HG03280 (cell line): ENCODE measurements at regions not wholly inside any gene's neighbourhood (a gene's known extent, or its start where the extent isn't known, plus 50 kb on each side); places are given as distances from the start of the nearest gene placed in this dataset.
"Not testable (repeated sequence)": the region's sequence is repeated elsewhere in the genome, so short reads cannot be mapped to it uniquely, and the experiment has no call there.

Experiments
- ATAC-seq: cut with Tn5 transposase; IDR thresholded peaks from one replicate; pipeline ENCODE4 v1.9.1; 2021; ENCODE audit warnings: mild to moderate bottlenecking, moderate library complexity; ENCODE audit not compliant: unreplicated experiment

DNA sequence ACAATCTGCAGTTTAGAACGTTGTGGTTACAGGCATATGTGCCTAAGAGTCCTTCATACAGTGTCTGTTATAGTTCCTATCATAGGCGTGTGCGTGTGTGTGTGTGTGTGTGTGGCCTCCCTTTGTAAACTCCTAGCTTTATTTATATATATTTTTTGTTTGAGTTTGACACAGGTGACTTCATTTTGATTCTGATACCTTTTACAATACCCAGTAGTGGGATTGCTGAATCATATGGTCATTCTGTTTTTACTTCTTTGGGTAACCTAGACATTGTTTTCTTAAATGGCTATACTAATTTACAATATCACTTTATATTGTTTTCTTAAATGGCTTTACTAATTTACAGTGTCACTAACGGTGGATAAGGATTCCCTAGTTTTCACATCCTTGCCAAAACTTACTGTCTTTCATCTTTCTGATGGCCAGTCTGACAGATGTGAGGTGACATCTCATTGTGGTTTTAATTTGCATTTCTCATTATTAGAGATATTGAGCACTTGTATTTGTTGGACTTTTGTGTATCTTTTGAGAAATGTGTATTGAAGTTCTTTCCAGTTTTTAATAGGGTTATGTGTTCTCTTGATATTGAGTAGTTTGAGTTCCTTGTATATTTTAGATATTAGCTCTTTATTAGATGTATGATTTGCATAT, 211.1 kb upstream of the NUDT6 start:
- peak; percentile 71 for ATAC-seq

DNA sequence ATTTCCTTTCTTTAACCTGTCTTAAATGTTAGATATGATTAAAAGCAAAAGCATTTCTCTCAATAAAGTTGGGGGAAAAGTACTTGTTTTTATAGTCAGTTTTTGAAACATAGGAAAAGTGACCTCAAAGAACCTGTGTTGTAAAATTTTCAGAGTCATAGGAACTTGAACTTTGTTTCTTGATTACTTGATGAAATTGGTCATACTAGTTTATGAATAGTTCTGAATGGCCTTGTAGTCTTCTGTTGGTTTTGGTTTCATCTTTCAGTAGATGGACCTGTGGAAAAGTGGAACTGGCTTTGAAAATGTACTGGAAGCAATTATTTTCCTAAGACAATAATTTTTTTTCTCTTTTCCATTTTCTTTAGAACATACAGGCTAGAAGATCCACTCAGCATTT, 222.2 kb upstream of the NUDT6 start:
- no peak for ATAC-seq

- no peak for ATAC-seq
Observed at GRCh38 chr4:123158576-123158975, 236.2 kb upstream of the NUDT6 start.

DNA sequence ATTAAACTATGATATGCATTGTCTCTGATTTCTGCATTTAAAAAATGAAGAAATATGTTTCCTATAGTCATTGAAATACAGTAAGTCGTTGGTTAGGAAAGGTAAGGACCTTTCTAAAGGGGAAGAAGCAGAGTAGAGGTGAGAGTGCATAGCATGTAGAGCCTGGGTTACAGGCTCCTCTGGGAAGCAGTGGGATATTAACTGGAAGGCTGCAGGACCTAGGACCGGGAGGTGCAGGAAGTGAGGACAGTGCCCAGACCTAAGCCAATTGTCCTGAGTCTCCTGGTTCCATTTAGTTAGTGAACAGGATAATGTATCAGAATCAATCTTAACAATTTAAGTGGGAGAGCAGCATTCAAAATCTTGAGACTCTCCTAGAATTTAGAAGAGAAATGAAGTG, 237.1 kb upstream of the NUDT6 start:
- ATAC-seq = no peak

DNA sequence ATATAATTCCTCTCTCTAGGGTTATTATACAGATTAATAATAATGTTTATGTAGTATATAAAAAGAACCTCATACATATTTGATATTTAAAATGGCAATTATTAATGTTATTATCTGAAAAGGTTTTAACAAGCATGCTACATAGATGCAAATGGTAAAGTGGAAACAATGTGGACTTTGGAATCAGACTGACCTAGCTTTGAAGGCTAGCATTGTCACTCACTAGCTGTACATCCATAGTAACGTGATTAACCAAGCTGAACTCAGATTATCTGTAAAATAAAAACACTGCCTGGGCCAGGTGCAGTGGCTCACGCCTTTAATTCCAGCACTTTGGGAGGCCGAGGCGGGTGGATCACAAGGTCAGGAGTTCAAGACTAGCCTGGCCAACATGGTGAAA, 233.7 kb upstream of the SPRY1 start:
- no peak for ATAC-seq

DNA sequence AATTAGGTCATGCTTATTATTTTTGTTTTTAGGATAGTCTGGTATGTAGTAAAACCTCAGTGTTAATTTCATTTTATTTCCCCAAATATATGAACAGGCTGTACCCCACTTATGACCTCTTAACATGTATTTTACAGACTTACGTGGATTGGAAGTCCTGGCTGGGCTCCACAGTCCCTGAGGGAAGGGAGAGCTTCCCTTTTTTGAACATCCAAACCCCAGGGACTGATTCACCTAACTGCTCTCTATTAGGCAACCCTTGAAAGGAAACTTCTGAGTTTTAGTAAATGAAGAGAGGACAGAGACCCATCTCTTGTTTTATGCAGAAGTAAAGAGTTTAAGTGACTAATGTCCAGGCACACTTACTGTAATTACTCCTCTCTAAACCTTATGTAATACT, 233.1 kb upstream of the SPRY1 start:
- no peak for ATAC-seq

DNA sequence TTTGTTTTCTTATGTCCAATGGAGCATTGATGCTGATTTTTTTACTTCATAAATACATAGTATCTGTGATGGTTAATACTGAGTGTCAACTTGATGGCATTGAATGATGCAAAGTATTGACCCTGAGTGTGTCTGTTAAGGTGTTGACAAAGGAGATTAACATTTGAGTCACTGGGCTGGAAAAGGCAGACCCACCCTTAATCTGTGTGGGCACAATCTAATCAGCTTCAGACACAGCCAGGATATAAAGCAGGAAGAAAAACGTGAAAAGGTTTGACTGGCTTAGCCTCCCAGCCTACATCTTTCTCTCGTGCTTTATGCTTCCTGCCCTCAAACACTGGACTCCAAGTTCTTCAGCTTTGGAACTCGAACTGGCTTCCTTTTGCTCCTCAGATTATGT, 230.6 kb upstream of the SPRY1 start:
- no peak for ATAC-seq

DNA sequence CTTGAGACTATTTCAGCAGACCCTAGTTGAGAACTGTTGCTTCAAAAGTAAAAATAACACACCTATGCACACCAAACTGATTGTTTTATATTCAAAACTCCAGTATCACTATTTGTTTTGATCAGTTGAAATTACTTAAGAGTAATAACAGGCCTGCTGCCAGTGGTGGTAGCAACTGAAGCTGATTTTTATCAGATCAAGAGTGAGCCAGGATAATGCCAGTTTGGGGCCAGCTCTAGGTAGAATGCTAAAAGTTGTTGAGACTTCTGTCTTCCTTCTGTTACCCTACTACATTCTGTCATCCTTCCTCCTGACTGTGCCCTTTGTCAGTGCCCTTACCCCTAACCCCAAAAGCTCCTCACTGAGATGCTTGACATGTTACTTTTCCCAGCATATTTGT, 228.7 kb upstream of the SPRY1 start:
- no peak for ATAC-seq

DNA sequence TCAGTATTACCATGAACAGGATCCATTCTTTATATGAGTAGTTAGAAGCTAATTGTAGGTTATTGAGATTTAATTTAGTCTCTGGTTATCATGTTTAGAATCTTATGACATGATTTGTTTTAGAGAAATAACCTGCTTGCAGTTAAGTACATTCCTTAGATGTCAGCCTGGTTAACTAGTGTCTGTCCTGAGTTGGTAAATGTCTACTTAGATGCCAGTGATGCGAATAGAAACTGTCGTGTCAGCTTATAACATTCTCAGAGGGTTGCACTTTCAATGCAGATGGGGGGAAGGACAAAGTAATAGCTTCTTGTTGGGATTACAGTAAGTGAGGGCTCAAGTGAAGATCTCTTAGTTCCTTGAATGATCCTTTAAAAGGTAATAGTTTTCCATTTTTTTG, 227.8 kb upstream of the SPRY1 start:
- no peak for ATAC-seq

GRCh38 chr4:123170843-123171242, 225.8 kb upstream of the SPRY1 start:
- no peak for ATAC-seq

- no peak for ATAC-seq
Observed at GRCh38 chr4:123176605-123177004, 220.0 kb upstream of the SPRY1 start.

GRCh38 chr4:123182289-123182688, 214.3 kb upstream of the SPRY1 start:
- no peak for ATAC-seq

- ATAC-seq = no peak
Observed at GRCh38 chr4:123183308-123183707, 213.3 kb upstream of the SPRY1 start.

GRCh38 chr4:123183754-123184153, 212.8 kb upstream of the SPRY1 start:
- not testable (repeated sequence) for ATAC-seq

- no peak for ATAC-seq
Observed at GRCh38 chr4:123186731-123187130, 209.9 kb upstream of the SPRY1 start.

DNA sequence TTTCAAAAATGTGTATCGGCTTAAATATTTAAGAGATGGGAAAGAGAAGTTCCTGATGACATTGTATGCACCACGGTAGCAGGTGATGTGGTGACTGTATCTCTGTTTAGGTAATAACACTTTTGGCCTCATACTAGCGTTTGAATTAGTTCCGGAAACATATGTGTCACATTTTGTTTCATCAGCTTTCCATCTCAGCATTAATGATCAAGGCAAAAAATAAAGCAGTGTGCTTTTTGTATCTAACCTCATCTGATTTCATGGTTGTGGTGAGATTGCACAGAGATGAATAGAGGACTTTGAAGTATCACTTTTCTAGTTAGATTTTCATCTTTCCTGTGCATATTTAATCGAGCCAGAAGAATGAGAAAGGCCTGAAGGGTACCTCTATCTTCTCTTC, 206.4 kb upstream of the SPRY1 start:
- no peak for ATAC-seq

DNA sequence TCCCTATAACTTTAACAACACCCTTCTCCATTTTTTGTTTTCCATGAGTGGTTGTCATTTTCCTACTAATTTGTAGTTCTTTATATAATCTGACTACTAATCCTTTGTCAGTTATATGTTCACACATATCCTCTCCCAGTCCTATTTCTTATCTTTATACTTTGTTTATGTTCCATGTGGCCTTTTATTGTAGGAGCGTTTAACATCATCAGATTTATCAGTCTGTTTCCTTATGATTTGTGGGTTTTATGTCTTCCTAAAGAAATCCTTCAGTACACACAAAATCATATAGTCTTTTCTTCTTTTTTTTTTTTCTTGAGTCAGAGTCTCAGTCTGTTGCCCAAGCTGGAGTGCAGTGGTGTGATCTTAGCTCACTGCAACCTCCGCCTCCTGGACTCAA, 204.9 kb upstream of the SPRY1 start:
- ATAC-seq = no peak

GRCh38 chr4:123193802-123194367, 202.7 kb upstream of the SPRY1 start:
- no peak for ATAC-seq

DNA sequence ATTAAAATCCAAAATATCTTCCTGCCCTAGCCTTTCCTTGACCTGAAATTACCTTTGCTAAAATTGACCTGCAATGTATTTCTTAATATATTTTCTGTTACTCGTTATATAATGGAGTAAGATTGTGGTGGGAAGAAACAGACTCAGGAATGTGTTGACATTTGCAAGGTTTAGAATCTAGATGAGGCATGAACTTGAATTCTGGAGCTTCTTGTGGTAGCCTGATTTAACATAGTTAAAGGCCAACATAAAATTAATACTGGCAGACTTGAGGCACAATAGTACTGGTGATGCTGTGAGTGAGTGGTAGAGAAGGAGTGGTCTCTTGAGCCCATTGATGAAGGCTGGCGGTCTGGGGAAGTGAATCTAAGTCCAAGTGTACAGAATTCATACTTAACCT, 197.9 kb upstream of the SPRY1 start:
- no peak for ATAC-seq

- no peak for ATAC-seq
Observed at GRCh38 chr4:123200051-123200940, 196.3 kb upstream of the SPRY1 start.

DNA sequence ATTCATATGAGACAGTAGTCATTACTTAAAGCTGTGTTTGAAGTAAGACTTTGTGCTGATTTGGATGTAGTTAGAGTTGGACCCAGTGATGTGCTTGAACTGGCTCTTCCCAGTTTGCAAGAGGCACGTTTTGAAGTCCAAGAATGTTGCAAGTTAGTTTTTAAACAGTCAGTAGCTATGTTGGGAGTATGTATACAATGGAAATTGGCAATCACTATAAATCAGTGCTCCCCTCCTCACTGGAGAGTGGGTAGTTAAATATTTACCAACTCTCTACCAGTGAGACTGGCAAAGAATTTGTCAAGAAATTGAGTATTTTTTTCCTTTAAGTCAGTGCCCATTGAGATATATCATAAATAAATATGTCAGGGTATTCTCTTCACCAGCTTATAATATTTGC, 191.9 kb upstream of the SPRY1 start:
- no peak for ATAC-seq

DNA sequence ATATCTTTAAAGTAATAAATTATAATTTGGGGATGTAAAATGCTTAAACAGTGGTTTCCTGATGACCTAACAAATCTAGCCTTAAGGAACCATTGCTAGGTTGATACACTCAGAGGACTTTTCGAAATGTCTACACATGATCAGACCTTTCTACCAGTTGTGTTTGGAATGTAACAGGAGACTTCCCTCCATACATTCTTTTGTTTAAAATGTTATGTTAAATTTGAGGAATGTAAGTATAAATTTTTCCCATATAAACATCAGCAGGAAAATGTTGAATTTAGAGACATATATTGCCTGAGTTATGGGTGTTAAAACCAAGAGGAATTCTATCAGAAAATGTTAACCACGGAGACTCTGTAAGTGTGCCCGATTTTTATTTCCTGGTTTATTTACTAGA, 190.6 kb upstream of the SPRY1 start:
- ATAC-seq = no peak
